ENCODE measurements at regions not wholly inside any gene's neighbourhood (a gene's known extent, or its start where the extent isn't known, plus 50 kb on each side); places are given as distances from the start of the nearest gene placed in this dataset.

DNA sequence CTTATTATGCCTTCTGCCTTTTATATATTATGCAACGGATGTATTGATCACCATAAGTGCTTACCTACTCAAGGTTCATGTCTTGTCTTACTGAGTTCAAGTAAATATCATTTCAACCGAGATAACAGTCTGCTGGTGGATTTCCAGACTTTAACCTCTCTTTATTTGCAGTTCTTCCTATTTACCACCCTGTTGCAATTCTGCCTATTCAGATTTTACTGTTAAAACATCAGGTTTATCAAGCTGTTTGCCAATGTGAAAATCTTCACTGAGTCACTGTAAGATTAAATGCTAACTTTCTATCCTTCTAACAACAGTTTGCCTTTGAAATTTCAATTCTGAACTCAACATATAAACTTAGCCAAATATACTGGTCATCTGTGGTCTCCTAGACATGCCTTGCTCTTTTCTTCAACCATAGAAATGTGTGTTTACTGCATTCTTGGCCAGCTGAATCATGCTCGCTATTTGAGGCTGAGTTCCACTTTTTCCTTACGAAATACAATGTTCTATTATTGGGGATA is 471.7 kb upstream of the RORB start:
- TF ChIP-seq CTCF (IDR thresholded peaks at IDR 0.05; ENCODE audit: insufficient read depth, low read length, missing control alignments), result no peak
- no peak for DNase-seq (ENCODE audit: low read depth, low spot score)
- H3K4me3 ChIP-seq (ENCODE audit: low read depth, low read length), result no peak overlapping the region
- CTCF ChIA-PET, result no interaction called here
- POLR2A ChIA-PET, result no interaction called here

- TF ChIP-seq CTCF (IDR thresholded peaks at IDR 0.05; ENCODE audit: insufficient read depth, low read length, missing control alignments), result no peak
- no peak for DNase-seq (ENCODE audit: low read depth, low spot score)
- H3K4me3 ChIP-seq (ENCODE audit: low read depth, low read length), result no peak overlapping the region
- CTCF ChIA-PET, result no interaction called here
- POLR2A ChIA-PET, result no interaction called here
These were observed 464.7 kb upstream of the RORB start for GRCh38 chr9:74032421-74032820.

DNA sequence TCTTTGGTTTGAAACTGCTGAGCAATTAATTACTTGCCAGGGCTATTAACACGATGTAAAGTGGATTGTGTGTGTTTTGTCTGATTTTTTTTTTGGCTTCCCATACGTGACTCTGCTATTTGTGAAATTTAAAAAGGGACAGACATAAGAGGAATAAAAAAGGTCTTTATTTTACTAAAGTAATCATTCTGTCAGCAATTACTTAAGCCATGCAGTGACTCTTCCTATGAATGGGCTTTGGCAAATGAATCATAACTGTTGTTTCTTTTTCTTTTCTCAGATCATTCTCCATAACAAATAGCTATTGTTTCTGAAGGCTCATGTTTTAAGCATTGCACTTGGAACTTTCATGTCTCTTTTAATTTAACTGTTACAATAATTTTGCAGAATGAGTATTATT is 461.3 kb upstream of the RORB start:
- ChIA-PET CTCF (no interaction called here), POLR2A (no interaction called here)
- H3K4me3 ChIP-seq (ENCODE audit: low read depth, low read length), result no peak overlapping the region
- no peak for TF ChIP-seq CTCF (IDR thresholded peaks at IDR 0.05; ENCODE audit: insufficient read depth, low read length, missing control alignments)
- DNase-seq (ENCODE audit: low read depth, low spot score), result no peak

DNA sequence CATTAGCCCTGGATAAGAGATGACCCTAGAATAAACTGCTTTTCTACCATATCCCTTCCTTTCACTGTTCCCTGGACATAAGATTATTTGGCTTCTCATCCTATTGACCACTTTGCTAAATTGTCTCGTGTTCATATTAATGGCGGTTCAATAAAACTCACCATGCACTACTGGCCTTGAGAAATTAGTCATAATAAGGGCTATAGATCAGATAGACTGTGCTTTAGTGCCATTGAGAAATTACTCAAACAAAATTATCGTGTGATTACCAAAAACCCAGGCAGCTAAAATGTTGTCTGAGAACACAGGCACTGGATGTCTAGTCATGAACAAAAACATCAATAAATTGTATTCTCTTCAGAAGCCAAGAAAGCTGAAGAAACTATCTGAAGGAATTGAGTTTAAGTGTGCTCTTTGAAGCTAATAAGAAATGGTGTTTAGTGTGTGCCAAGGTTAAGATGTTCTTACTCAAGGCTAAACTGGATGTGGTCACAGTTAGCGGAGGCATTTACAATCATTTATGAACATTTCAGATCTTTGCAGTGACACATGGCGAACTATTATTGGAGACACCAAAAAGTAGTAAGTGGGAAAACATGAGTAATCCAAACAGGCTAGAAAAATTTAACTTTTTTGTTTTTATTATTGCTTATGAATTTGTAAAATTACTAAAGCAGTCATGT is 460.4 kb upstream of the RORB start:
- DNase-seq (ENCODE audit: low read depth, low spot score), result no peak
- POLR2A ChIA-PET, result no interaction called here

GRCh38 chr9:74037274-74037673 is 459.9 kb upstream of the RORB start:
- CTCF ChIA-PET, result no interaction called here
- no peak overlapping the region for H3K4me3 ChIP-seq (ENCODE audit: low read depth, low read length)
- no peak for TF ChIP-seq CTCF (IDR thresholded peaks at IDR 0.05; ENCODE audit: insufficient read depth, low read length, missing control alignments)
- POLR2A ChIA-PET, result no interaction called here
- DNase-seq (ENCODE audit: low read depth, low spot score), result no peak

More for the DNA sequence above, 460.4 kb upstream of the RORB start:
- no peak for TF ChIP-seq CTCF (IDR thresholded peaks at IDR 0.05; ENCODE audit: insufficient read depth, low read length, missing control alignments)
- H3K4me3 ChIP-seq (ENCODE audit: low read depth, low read length), result no peak overlapping the region
- CTCF ChIA-PET, result no interaction called here

DNA sequence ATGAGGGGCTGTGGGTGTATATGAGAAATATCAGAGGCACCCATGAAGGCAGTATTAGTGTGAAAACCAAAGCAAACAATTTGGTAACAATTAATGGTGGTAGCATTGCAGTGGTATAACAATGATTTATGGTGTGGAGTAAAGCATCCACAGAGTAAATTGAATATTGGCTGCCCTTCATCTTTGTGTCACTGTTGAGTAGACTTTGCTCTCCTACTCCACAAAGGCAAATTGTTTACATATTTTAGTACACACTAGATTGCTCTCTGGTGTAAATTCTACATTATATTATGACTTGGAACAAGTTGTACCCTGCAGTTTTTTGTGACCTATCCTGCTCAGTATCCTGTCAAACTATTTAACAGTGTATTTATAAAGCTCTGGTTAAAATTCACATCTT is 455.5 kb upstream of the RORB start:
- H3K4me3 ChIP-seq (ENCODE audit: low read depth, low read length), result no peak overlapping the region
- no peak for TF ChIP-seq CTCF (IDR thresholded peaks at IDR 0.05; ENCODE audit: insufficient read depth, low read length, missing control alignments)
- CTCF ChIA-PET, result no interaction called here
- DNase-seq (ENCODE audit: low read depth, low spot score), result no peak
- POLR2A ChIA-PET, result no interaction called here

Measured in AG04449 (cell line).